ENCODE measurements at regions not wholly inside any gene's neighbourhood (a gene's known extent, or its start where the extent isn't known, plus 50 kb on each side); places are given as distances from the start of the nearest gene placed in this dataset.
"Not testable (repeated sequence)": the region's sequence is repeated elsewhere in the genome, so short reads cannot be mapped to it uniquely, and the experiment has no call there.

DNA sequence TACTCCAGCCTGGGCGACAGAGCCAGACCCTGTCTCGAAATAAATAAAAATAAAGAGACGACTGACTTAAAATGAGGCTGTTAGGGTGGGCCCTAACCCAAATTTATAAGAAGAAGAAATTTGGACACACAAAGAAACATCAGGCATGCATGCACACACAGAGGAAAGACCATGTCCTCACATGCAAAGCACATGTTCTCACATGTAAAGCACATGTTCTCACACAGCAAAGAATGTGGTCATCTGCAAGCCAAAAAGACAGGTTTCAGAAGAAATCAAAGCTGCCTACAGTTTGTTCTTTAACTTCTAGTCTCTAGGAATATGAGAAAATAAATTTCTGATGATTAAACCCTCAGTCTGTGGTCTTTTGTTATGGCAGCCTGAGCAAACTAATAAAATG lies 132.3 kb upstream of the CRIM1 start:
- DNase-seq, result no peak

- DNase-seq, result no peak
These were observed 133.1 kb upstream of the CRIM1 start for GRCh38 chr2:36222485-36222884.

- no peak for DNase-seq
These were observed 140.9 kb upstream of the CRIM1 start for GRCh38 chr2:36214691-36215090.

DNA sequence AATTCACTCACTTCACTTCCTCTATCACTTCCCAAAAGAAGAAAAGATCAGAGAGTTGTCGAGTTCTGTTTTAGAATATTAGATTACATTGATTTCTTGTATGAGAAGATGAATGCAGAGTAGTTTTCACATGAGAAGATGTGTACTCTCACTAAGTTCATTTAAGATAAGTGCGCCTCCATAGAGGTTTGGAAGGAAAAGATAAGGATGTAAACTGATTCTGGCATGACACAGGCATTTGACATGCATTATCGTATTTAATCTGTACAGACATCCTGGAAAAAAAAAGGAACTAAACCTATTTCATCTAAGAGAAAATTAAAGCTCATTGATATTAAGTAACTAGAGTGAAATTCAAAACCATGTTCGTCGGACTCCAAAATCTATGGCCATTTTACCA lies 152.2 kb upstream of the CRIM1 start:
- DNase-seq, result no peak

- DNase-seq, result no peak
These were observed 158.2 kb upstream of the CRIM1 start for GRCh38 chr2:36197181-36197971.

DNA sequence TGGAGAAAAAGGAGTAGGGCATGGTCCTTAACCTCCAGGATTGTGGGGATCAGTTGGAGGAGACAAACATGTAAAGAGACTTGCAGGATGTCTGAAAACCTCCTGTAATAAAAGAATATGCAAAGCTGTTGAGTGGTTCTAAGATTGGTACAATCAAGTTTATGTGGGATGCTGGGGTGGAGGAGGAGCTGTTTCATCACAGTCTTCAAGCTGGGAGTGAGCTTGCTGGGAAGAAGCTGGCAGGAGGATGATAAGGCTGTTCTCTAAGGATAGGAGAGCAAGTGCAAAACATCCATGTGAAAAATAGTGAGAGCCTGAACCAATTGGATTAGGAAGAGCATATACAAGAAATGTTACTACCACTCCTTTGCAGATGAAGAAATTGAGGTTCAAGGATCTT lies 161.9 kb upstream of the CRIM1 start:
- DNase-seq, result no peak

- no peak for DNase-seq
These were observed 162.6 kb upstream of the CRIM1 start for GRCh38 chr2:36192983-36193382.

DNA sequence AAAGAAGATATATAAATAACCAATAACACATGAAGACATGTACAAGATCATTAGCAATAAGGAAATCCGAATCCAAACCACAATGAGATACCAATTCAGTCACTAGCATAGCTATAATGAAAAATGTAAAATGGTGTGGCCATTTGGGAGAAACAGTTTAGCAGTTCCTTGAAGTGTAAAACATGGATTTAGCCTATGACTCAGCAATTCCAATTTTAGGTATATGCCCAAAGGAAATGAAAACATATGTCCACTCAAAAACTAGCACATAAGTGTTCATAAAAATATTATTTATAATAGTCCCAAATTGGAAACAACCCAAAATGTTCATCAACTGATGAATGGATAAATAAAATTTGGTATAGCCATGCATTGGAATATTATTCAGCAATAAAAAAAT lies 165.5 kb upstream of the CRIM1 start:
- no peak for DNase-seq

- DNase-seq, result no peak
These were observed 170.0 kb upstream of the CRIM1 start for GRCh38 chr2:36185624-36186023.

GRCh38 chr2:36184848-36185247 lies 170.7 kb upstream of the CRIM1 start:
- DNase-seq, result no peak

GRCh38 chr2:36180789-36181482 lies 174.6 kb upstream of the CRIM1 start:
- peak; percentile 23 for DNase-seq

GRCh38 chr2:36180293-36180692 lies 175.3 kb upstream of the CRIM1 start:
- DNase-seq, result not testable (repeated sequence)

DNA sequence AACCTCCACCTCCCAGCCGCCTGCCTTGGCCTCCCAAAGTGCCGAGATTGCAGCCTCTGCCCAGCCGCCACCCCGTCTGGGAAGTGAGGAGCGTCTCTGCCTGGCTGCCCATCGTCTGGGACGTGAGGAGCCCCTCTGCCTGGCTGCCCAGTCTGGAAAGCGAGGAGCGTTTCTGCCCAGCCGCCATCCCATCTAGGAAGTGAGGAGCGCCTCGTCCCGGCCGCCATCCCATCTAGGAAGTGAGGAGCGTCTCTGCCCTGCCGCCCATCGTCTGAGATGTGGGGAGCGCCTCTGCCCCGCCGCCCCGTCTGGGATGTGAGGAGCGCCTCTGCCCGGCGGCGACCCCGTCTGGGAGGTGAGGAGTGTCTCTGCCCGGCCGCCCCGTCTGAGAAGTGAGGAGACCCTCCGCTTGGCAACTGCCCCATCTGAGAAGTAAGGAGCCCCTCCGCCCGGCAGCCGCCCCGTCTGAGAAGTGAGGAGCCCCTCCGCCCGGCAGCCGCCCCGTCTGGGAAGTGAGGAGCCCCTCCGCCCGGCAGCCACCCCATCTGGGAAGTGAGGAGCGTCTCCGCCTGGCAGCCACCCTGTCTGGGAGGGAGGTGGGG lies 175.8 kb upstream of the CRIM1 start:
- not testable (repeated sequence) for DNase-seq

DNA sequence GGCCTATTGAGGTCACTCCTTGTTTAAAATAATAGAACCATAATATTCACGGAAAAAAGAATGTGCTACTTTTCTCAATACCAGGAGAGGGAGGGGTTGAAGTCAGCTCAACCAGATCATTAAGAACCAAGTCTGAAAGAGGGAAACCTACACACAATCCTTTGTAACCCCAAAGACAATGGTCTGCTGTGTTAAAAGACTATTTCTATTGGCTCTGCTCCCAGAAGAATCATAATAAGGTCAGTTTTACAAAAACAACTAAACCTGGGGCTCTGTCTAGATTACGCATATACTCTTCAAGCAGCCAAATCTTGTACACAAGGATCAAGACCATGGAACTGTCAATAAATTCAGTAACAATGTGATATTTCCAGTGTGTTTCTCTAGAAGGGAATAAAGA lies 177.2 kb upstream of the CRIM1 start:
- DNase-seq, result no peak

DNA sequence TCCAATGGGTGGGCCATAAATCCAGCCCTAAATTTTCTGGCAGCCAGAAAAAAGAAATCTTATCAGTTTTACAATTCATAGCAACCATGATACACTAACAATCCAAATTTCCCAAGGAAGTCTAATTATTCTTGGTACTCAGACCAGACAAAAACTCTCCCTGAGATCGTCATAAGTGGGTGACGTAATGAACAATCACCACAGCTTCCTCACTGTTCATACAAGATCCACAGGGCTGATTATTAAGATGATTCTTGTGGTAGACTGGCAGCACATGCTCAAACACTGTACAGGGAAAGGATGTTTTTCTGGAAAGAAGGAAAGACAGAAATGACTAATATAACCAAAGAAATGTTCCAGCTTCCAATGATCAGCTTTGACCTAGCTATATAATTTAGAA lies 178.3 kb upstream of the CRIM1 start:
- no peak for DNase-seq

GRCh38 chr2:36174920-36175319 lies 180.7 kb upstream of the CRIM1 start:
- no peak for DNase-seq

- peak; percentile 61 for DNase-seq
These were observed 181.7 kb upstream of the CRIM1 start for GRCh38 chr2:36173760-36174404.

GRCh38 chr2:36172824-36173223 lies 182.8 kb upstream of the CRIM1 start:
- no peak for DNase-seq

DNA sequence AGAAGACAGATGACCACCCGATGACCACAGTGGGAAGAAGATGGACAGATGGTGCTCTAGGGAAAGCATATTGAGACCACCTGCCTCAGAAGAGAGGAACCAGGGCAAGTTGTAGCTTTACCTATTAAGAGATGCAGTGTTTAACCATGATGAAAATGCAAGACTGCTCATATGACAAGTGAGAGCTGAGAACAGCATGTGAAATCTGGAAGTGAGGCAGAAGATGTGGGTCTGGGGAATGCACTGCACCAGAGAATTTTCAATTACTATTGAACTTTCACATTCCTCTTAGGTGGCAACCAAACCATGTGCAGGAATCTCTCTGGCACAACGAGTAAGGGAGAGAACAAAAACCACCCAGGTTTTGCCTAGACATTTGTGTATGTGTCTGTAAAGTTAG lies 184.8 kb upstream of the CRIM1 start:
- no peak for DNase-seq

DNA sequence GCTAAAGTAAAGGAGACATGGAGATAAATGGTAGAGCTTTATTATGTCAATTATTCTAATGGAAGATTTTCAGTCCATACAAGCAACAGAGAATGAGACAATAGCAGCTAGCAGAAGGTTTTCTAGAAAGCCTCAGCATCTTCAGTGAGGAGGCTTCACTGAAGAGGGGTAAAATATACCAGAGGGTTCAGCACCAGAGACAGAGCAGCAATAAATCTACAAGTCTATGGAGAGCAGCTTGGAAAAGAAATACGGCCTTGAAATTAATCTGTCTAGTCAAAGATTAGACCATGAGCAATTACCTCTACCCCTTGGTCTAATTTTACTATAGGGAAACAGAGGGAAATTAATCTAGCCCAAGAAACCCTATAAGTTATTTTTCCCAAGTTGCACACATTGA lies 185.7 kb upstream of the CRIM1 start:
- no peak for DNase-seq

- DNase-seq, result no peak
These were observed 187.5 kb upstream of the CRIM1 start for GRCh38 chr2:36168115-36168514.

DNA sequence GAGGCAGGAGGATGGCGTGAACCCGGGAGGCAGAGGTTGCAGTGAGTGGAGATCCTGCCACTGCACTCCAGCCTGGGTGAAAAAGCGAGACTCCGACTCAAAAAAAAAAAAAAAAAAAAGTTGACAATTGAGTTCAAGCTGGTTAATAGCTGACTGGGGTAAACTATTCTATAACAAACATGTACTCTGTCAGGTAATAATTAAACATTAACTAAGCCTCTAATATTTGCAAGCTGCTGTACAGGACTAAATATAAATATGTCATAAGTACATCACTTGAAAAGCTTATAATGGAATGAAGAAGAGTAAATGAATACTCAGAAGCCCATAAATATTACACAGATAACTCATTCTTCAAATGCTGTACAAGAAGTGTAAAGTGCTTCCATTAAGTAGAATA lies 190.4 kb upstream of the CRIM1 start:
- DNase-seq, result peak; percentile 59

DNA sequence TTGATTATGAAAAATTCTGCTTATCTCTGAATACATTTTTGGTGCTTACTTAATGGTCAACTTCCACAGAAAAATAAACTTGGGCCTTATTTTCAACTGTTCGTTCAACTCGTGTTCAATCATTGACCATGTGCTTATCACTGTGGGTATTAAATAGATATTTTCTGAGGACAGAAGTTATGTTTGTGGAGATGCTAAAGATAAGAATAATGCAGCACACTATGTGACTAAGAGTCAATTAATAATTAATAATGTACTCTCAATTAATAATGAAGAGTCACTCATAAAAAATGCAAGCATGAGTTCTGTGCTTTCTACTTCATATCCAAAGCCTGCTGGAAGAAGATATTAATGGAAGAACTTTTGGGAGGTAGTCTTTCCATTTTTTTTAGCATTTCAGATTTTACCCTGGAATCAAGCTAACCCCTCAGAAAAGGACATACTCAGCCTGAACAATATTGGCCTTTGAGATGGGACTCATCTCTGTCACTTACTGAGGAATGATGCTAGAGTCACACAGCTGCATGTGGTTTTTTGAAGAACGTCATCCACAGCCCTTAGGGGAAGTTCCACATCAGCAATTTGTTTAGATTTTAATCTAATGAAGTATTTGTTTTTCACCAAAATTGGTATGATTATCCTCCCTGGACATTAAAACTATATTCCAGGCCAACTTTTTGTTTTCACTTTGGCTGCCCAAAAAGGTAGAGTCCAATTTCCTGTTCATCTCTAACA lies 191.9 kb upstream of the CRIM1 start:
- no peak for DNase-seq
